A673 (cell line): ENCODE measurements at regions not wholly inside any gene's neighbourhood (a gene's known extent, or its start where the extent isn't known, plus 50 kb on each side); places are given as distances from the start of the nearest gene placed in this dataset.

ENCODE experiments used
- BruUV-seq: library from RNA; stranded (reverse); fragments of 400-500 nt; replicated peaks from 2 replicates; lab custom pipeline; 2021; lab: Mats Ljungman, UMichigan
- CTCF ChIA-PET: fragments of 300-600 bp; sonication (Branson Sonifier 250); formaldehyde crosslinking; loops from one replicate; lab custom pipeline; 2022; ENCODE audit warnings: antibody characterized with exemption; lab: Charles Lee
- POLR2A ChIA-PET: fragments of 300-600 bp; sonication (Branson Sonifier 250); formaldehyde crosslinking; loops from one replicate; lab custom pipeline; 2022; ENCODE audit warnings: antibody characterized with exemption; ENCODE audit not compliant: low non-redundant PET; lab: Charles Lee
- DNase-seq: peaks from one replicate; pipeline ENCODE4 v3.0.0-alpha.2; 2015; ENCODE audit warnings: low spot score
- H3K27ac ChIP-seq: fragments of 200-600 bp; sonication (generic); 2 replicates; pipeline ENCODE4 v1.5.1; 2016; ENCODE audit warnings: mixed run types, low read depth, mild to moderate bottlenecking, mixed read lengths, antibody characterized with exemption, low read length; ENCODE audit not compliant: poor library complexity, severe bottlenecking
- H3K27me3 ChIP-seq: fragments of 200-600 bp; sonication (generic); replicated peaks from 2 replicates; pipeline ENCODE4 v1.6.1; 2017; ENCODE audit warnings: mixed run types, low read depth, mild to moderate bottlenecking, mixed read lengths, antibody characterized with exemption, low read length; ENCODE audit not compliant: insufficient read depth, poor library complexity
- H3K36me3 ChIP-seq: fragments of 200-600 bp; sonication (generic); 2 replicates; pipeline ENCODE4 v1.6.1; 2016; ENCODE audit warnings: mixed run types, mild to moderate bottlenecking, mixed read lengths, antibody characterized with exemption, low read length; ENCODE audit not compliant: insufficient read depth, poor library complexity, severe bottlenecking
- H3K4me1 ChIP-seq: fragments of 200-600 bp; sonication (generic); 2 replicates; pipeline ENCODE4 v1.6.1; 2017; ENCODE audit warnings: mixed run types, mild to moderate bottlenecking, mixed read lengths, antibody characterized with exemption, low read length; ENCODE audit not compliant: insufficient read depth, poor library complexity, severe bottlenecking
- H3K4me3 ChIP-seq: fragments of 200-600 bp; sonication (generic); 2 replicates; pipeline ENCODE4 v1.5.1; 2016; ENCODE audit warnings: low read depth, mixed run types, mild to moderate bottlenecking, mixed read lengths, low read length; ENCODE audit not compliant: poor library complexity, severe bottlenecking
- H3K9me3 ChIP-seq: fragments of 200-600 bp; sonication (generic); 2 replicates; pipeline ENCODE4 v1.6.1; 2016; ENCODE audit warnings: mixed run types, low read depth, mild to moderate bottlenecking, mixed read lengths, antibody characterized with exemption, low read length; ENCODE audit not compliant: poor library complexity, severe bottlenecking
- CTCF ChIP-seq: fragments of 300-800, 200-600 bp; sonication (generic); conservative IDR thresholded peaks from 2 replicates; pipeline ENCODE4 v1.5.1; 2017; ENCODE audit warnings: low read depth, mild to moderate bottlenecking, antibody characterized with exemption, low read length, moderate library complexity, mixed read lengths
- EZH2 ChIP-seq: fragments of 200-600 bp; sonication (generic); IDR thresholded peaks from 2 replicates; pipeline ENCODE4 v1.6.1; 2017; ENCODE audit warnings: borderline replicate concordance, low read depth, mild to moderate bottlenecking, mixed read lengths, antibody characterized with exemption, low read length; ENCODE audit not compliant: poor library complexity, severe bottlenecking
- intact Hi-C: fragments of 100-400 bp; cut with micrococcal nuclease; formaldehyde crosslinking; loops from one replicate; pipeline ENCODE4 v1.10.0; 2022; ENCODE audit not compliant: unreplicated experiment

GRCh38 chr18:54742120-54742519 is 86.2 kb upstream of the RAB27B start:
- no peak for DNase-seq
- Histone ChIP-seq H3K27me3 (no peaks in the 10 kb centered on the region), H3K27ac (no peak overlapping the region), H3K36me3 (no peaks in the 10 kb centered on the region), H3K9me3 (no peaks in the 10 kb centered on the region), H3K4me3 (no peak overlapping the region), H3K4me1 (no peaks in the 10 kb centered on the region)
- BruUV-seq, result no TSS peak
- CTCF ChIA-PET, result no interaction called here
- intact Hi-C loops, result no loop called here
- no peak for TF ChIP-seq CTCF
- TF ChIP-seq EZH2, result no peak
- POLR2A ChIA-PET, result no interaction called here

DNA sequence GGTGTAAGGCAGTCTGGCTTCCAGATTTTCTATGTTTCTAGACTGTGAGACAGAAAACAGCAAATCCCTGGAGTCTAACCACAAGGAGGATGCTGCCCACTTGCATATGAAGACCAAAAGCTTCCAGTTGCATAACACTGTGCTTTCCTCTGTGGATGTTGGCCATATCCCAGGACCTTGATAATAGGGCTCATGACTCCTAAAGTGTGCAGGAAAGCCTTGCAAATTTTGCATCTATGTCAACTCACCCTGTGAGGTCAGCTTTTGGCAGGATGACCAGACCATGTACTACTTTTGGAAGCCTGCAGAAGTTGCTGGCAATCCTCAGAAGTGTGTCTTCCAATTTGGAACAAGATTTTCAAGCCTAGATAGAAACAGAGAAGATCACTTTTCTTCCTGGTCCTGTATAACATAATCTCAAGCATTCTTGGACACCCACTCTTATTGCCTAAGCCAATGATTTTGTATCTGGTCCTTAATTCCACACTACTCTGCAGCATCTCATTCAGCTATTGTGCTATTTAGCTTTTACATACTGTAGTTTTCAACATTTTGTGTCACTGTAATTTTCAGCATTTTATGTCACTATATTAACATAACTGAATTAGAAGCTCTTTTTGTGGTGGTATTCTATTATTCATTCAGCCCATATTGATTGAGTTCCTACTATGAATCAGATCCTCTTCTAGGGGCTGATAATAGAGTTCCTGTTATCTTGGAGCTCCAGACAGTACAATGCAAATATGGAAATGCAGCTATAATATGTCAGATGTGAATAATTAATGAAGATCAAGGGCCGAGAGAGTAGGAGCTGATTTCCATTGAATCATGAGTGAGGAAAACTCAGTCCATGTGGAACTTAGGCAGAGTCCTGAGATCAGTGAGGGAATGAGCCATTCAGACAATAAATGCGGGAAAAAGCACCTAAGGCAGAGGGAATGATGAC is 85.3 kb upstream of the RAB27B start:
- H3K27ac ChIP-seq, result no peak overlapping the region

GRCh38 chr18:54743605-54743995 is 84.7 kb upstream of the RAB27B start:
- no peaks in the 10 kb centered on the region for H3K9me3 ChIP-seq
- no peak overlapping the region for H3K27ac ChIP-seq
- H3K36me3 ChIP-seq, result no peaks in the 10 kb centered on the region
- H3K27me3 ChIP-seq, result no peaks in the 10 kb centered on the region
- no TSS peak for BruUV-seq
- no peaks in the 10 kb centered on the region for H3K4me1 ChIP-seq
- intact Hi-C loops, result no loop called here
- TF ChIP-seq EZH2 (no peak), CTCF (no peak)
- DNase-seq, result no peak
- ChIA-PET CTCF (no interaction called here), POLR2A (no interaction called here)
- no peak overlapping the region for H3K4me3 ChIP-seq

More for the DNA sequence above, 85.3 kb upstream of the RAB27B start:
- no TSS peak for BruUV-seq
- no peak for DNase-seq
- H3K4me3 ChIP-seq, result no peak overlapping the region
- H3K9me3 ChIP-seq, result no peaks in the 10 kb centered on the region
- POLR2A ChIA-PET, result no interaction called here
- no peaks in the 10 kb centered on the region for H3K36me3 ChIP-seq
- no peaks in the 10 kb centered on the region for H3K27me3 ChIP-seq
- CTCF ChIA-PET, result no interaction called here
- TF ChIP-seq EZH2, result no peak
- no peak for TF ChIP-seq CTCF
- no peaks in the 10 kb centered on the region for H3K4me1 ChIP-seq
- intact Hi-C loops, result no loop called here
